ENCODE measurements at regions not wholly inside any gene's neighbourhood (a gene's known extent, or its start where the extent isn't known, plus 50 kb on each side); places are given as distances from the start of the nearest gene placed in this dataset.

DNA sequence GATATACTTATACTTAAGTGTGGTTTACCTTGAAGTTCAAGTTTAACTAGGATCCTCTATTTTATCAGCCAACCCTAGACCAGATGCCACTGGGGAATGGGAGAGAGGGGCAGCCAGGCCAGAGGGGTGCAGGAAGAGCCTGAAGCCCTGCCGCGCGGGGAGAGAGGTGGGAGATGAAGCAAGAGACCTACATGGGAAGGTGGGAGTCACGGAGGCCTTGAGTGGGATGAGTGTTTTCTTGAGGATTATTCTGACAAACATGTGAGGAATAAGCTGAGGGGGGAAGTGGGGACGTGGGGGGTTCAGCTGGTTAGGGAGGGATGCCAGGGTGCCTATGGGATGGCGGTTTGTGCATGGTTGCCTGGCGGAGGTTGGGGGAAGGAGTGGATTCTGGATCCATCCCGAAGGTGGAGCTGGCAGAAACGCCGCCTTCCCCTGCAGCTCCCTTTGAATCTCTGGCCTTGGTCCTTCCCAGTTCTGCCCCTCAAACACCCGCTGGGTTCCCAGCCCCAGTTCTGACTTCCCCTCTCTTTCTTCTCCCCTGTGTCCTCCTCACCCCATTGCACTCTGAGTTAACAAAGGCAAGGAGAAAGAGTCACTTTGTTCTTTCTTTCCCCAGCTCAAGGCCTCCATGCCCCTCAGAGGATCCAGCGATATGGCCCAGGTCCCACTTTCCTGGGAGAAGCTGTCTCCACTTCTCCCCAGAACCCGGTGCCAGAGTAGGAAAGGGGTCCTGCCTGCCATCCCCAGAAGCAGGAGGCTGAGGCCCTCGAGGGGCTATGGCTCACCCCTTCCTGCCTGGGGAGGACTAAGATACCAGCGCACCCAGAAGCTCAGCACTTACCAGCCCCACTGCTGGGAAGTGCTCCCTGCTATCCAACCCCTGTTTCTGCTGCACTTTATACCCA lies 274.2 kb downstream of the UACA start:
- TF ChIP-seq, protein P1, sequence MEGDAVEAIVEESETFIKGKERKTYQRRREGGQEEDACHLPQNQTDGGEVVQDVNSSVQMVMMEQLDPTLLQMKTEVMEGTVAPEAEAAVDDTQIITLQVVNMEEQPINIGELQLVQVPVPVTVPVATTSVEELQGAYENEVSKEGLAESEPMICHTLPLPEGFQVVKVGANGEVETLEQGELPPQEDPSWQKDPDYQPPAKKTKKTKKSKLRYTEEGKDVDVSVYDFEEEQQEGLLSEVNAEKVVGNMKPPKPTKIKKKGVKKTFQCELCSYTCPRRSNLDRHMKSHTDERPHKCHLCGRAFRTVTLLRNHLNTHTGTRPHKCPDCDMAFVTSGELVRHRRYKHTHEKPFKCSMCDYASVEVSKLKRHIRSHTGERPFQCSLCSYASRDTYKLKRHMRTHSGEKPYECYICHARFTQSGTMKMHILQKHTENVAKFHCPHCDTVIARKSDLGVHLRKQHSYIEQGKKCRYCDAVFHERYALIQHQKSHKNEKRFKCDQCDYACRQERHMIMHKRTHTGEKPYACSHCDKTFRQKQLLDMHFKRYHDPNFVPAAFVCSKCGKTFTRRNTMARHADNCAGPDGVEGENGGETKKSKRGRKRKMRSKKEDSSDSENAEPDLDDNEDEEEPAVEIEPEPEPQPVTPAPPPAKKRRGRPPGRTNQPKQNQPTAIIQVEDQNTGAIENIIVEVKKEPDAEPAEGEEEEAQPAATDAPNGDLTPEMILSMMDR (IDR thresholded peaks at IDR 0.05), result no peak
- no peak for TF ChIP-seq POLR2A (IDR thresholded peaks at IDR 0.05)

Measured in prostate gland (tissue), 2 donors.